Left ventricle myocardium inferior (tissue), 1 donor: ENCODE measurements at regions not wholly inside any gene's neighbourhood (a gene's known extent, or its start where the extent isn't known, plus 50 kb on each side); places are given as distances from the start of the nearest gene placed in this dataset.
"Not testable (repeated sequence)": the region's sequence is repeated elsewhere in the genome, so short reads cannot be mapped to it uniquely, and the experiment has no call there.

Experiments
- DNase-seq: peaks from one replicate; pipeline ENCODE4 v3.0.0-alpha.2; 2020
- H3K27ac ChIP-seq: fragments of 200-600 bp; replicated peaks from 2 replicates; pipeline ENCODE4 v1.8.0; 2021
- H3K27me3 ChIP-seq: fragments of 200-600 bp; 2 replicates; pipeline ENCODE4 v1.8.0; 2021; ENCODE audit warnings: low read depth
- H3K36me3 ChIP-seq: fragments of 200-600 bp; 2 replicates; pipeline ENCODE4 v1.8.0; 2021
- H3K4me1 ChIP-seq: fragments of 200-600 bp; 2 replicates; pipeline ENCODE4 v1.8.0; 2021
- H3K4me3 ChIP-seq: fragments of 200-600 bp; 2 replicates; pipeline ENCODE4 v1.8.0; 2021; ENCODE audit warnings: mild to moderate bottlenecking, moderate library complexity
- H3K9me3 ChIP-seq: fragments of 200-600 bp; replicated peaks from 2 replicates; pipeline ENCODE4 v1.8.0; 2021
- intact Hi-C: fragments of 100-400 bp; cut with micrococcal nuclease; formaldehyde crosslinking; loops from one replicate; pipeline ENCODE4 v1.11.0; 2022
- TF ChIP-seq, protein P1 (sequence below): fragments of 200-600 bp; IDR thresholded peaks from 2 replicates; pipeline ENCODE4 v1.8.0; 2021; ENCODE audit warnings: antibody characterized with exemption, mild to moderate bottlenecking, borderline replicate concordance
- donor health status: DM: no; HTN: yes; CAD: no; lungs with severe emphysema.

DNA sequence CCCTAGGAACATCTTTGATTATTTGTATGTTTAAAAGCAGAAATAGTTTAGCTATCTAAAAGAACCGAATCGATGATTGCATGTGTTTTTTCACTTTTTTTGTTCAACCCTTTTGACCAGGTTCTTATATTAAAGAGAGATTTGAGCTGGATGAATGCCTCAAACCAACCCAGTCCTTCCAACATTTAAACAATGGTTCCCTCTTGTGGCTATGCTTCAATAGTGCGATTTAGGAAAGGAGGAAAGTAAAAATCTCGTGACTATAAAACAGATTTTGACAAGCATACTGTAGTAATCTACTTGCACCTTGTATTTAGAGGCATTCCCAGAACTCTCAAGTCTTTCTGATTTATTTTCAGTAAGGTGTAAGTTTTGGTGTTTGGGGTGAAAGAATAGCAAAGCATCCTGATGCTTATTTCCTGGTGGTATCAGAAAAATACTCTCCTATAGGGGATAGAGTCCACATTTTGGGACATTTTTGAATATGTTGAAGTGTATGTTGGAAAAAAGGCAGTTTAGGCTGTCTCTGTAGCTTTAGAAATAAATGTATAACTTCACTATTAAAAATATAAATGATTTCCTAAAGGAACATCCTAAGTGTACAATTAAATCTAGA lies 159.6 kb upstream of the KCNH8 start:
- DNase-seq, result no peak
- intact Hi-C loops, result no loop called here
- no peaks in the 10 kb centered on the region for H3K9me3 ChIP-seq
- no peak overlapping the region for H3K27ac ChIP-seq
- H3K27me3 ChIP-seq, result no peaks in the 10 kb centered on the region
- H3K4me3 ChIP-seq, result no peak overlapping the region
- no peaks in the 10 kb centered on the region for H3K36me3 ChIP-seq
- H3K4me1 ChIP-seq, result no peaks in the 10 kb centered on the region
- TF ChIP-seq, protein P1, sequence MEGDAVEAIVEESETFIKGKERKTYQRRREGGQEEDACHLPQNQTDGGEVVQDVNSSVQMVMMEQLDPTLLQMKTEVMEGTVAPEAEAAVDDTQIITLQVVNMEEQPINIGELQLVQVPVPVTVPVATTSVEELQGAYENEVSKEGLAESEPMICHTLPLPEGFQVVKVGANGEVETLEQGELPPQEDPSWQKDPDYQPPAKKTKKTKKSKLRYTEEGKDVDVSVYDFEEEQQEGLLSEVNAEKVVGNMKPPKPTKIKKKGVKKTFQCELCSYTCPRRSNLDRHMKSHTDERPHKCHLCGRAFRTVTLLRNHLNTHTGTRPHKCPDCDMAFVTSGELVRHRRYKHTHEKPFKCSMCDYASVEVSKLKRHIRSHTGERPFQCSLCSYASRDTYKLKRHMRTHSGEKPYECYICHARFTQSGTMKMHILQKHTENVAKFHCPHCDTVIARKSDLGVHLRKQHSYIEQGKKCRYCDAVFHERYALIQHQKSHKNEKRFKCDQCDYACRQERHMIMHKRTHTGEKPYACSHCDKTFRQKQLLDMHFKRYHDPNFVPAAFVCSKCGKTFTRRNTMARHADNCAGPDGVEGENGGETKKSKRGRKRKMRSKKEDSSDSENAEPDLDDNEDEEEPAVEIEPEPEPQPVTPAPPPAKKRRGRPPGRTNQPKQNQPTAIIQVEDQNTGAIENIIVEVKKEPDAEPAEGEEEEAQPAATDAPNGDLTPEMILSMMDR, result peak; percentile 52

DNA sequence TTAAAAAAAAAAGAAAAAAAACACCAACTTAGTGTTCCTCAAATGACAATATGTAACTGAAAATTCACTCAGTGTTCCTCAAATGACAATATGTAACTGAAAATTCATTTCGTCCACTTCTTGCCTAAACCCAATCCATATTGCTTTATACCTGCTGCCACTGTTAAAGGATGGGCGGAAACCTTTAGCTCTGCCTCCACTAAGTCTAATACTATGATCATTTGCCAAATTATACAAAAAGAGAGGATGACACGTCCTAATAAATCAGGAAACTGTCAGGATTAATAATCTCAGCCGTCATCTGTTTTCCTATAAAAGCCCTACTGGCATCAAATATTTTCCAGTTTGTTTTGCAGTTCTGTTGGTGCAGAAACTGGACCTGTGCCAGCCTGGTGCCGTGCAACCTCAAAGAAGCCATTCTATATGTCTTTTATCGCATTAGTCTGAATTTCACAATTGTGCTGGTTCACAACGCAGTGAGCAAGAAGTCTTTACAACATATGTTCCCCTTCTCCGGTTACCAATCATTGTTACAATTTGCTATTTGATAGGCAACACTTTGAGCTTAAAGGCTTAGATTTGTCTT lies 160.4 kb upstream of the KCNH8 start:
- intact Hi-C loops, result no loop called here
- DNase-seq, result no peak

DNA sequence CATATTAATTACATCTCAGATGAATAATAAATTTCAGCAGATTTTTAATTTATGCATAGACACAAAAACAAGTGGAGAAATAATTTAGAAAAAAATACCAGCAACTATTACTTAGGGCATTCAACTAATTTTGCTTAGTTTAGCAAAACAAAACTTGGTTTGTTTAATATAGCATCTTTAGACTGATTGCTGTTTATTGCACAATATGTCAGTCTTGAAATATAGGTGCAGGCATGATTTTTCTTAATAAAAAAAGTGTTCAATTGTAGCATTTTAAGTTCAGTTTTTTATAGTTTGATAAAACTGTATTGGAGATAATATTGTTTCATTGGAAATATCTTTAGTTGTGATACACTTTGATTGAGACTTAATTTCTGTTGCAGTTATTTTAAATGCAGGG lies 161.2 kb upstream of the KCNH8 start:
- DNase-seq, result no peak
- no peaks in the 10 kb centered on the region for H3K4me1 ChIP-seq
- no peaks in the 10 kb centered on the region for H3K27me3 ChIP-seq
- intact Hi-C loops, result no loop called here
- no peaks in the 10 kb centered on the region for H3K9me3 ChIP-seq
- H3K36me3 ChIP-seq, result no peaks in the 10 kb centered on the region
- TF ChIP-seq, protein P1, result no peak
- H3K4me3 ChIP-seq, result no peak overlapping the region
- H3K27ac ChIP-seq, result no peak overlapping the region

More for the DNA sequence above, 160.4 kb upstream of the KCNH8 start:
- no peak overlapping the region for H3K4me3 ChIP-seq
- no peaks in the 10 kb centered on the region for H3K36me3 ChIP-seq
- TF ChIP-seq, protein P1, result no peak
- no peaks in the 10 kb centered on the region for H3K9me3 ChIP-seq
- H3K27ac ChIP-seq, result no peak overlapping the region
- no peaks in the 10 kb centered on the region for H3K4me1 ChIP-seq
- no peaks in the 10 kb centered on the region for H3K27me3 ChIP-seq

DNA sequence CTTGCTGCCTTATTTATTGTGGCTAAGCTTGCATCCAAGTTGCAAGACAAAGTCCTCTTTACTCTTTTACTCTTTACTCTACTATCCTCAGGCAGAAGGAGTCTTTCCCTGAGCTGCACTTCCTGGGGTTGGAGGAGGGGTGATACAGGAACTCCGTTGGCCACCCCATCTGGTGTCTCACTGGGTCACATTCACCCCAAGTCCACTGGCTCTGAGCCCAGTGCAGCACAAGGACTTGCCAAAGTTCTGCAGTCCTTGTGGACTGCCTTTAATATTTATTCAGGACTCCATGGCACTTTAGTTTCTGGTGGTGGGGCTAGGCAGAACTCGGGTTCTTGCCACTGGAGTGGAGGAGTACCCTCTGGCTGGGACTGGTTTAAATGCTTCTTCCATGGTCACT lies 165.4 kb upstream of the KCNH8 start:
- TF ChIP-seq, protein P1, result no peak
- Histone ChIP-seq H3K27ac (no peak overlapping the region), H3K4me1 (no peaks in the 10 kb centered on the region), H3K9me3 (no peaks in the 10 kb centered on the region), H3K27me3 (no peaks in the 10 kb centered on the region), H3K4me3 (no peak overlapping the region), H3K36me3 (no peaks in the 10 kb centered on the region)
- DNase-seq, result no peak
- intact Hi-C loops, result no loop called here

DNA sequence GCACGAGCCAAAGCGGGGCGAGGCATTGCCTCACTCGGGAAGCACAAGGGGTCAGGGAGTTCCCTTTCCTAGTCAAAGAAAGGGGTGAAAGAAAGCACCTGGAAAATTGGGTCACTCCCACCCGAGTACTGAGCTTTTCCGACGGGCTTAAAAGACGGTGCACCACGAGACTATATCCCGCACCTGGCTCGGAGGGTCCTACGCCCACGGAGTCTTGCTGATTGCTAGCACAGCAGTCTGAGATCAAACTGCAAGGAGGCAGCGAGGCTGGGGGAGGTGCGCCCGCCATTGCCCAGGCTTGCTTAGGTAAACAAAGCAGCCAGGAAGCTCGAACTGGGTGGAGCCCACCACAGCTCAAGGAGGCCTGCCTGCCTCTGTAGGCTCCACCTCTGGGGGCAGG lies 172.2 kb upstream of the KCNH8 start:
- H3K9me3 ChIP-seq, result peaks cover 28% of the 10 kb centered on the region
- H3K27me3 ChIP-seq, H3K4me1 ChIP-seq, H3K4me3 ChIP-seq, H3K36me3 ChIP-seq, intact Hi-C loops, DNase-seq, H3K27ac ChIP-seq: not testable (repeated sequence)

DNA sequence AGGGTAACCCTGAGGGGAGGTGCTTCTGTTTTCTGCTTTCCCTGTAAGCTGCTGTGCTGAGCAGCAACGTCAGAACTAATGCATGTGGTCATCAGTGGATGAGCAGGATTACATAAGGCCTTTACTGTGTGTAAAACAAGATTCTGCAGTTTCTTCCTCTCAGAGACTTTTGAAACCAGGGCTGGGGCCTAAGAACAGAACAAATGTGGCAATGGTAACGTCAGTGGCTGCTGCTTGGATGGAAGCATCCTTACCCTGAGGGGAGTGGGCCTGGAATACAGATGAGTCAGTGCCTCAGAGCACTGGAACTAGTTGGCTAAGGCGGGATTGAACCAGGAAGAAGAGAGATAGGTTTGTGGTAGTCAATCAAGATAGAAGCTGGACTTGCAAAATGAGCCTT lies 180.2 kb upstream of the KCNH8 start:
- TF ChIP-seq, protein P1, result no peak
- Histone ChIP-seq H3K9me3 (peaks cover 16% of the 10 kb centered on the region), H3K27me3 (no peaks in the 10 kb centered on the region), H3K27ac (no peak overlapping the region), H3K4me1 (no peaks in the 10 kb centered on the region), H3K36me3 (no peaks in the 10 kb centered on the region), H3K4me3 (no peak overlapping the region)
- intact Hi-C loops, result no loop called here
- DNase-seq, result no peak
